ENCODE measurements at regions not wholly inside any gene's neighbourhood (a gene's known extent, or its start where the extent isn't known, plus 50 kb on each side); places are given as distances from the start of the nearest gene placed in this dataset.

- Histone ChIP-seq H3K4me3 (peak overlapping the region; percentile 17), H3K27ac (ENCODE audit: low read depth) (peak overlapping the region; percentile 92), H3K27me3 (ENCODE audit: insufficient read depth) (no peaks in the 10 kb centered on the region), H3K4me2 (peak overlapping the region; percentile 44), H3K79me2 (replicated peaks; ENCODE audit: insufficient read depth) (no peaks in the 10 kb centered on the region), H3K36me3 (ENCODE audit: insufficient read depth) (no peaks in the 10 kb centered on the region), H4K20me1 (replicated peaks; ENCODE audit: insufficient read depth) (no peaks in the 10 kb centered on the region), H2AFZ (no peak overlapping the region), H3K9me2 (ENCODE audit: insufficient read depth) (peaks cover 6% of the 10 kb centered on the region; the same call in 1 of the 2 replicates), H3K4me1 (ENCODE audit: insufficient read depth) (peaks cover 54% of the 10 kb centered on the region), H3F3A (replicated peaks; ENCODE audit: low read depth) (0 out of 2 replicates have a peak, but pooled peaks cover 2% of the 10 kb centered on the region)
- H3K27me3 Mint-ChIP-seq (ENCODE audit: insufficient read depth, low read depth, poor library complexity): peaks cover 2% of the 10 kb centered on the region
- H3K4me1 Mint-ChIP-seq: peaks cover 52% of the 10 kb centered on the region
- TF ChIP-seq ZNF462 (CRISPR knock-in tag; IDR thresholded peaks at IDR 0.05) (no peak), POLR2AphosphoS5 (IDR thresholded peaks at IDR 0.05; ENCODE audit: low read depth) (no peak), JUNB (IDR thresholded peaks at IDR 0.05; ENCODE audit: unreplicated experiment) (no peak), ZNF114 (CRISPR knock-in tag; IDR thresholded peaks at IDR 0.05) (no peak), ETS1 (IDR thresholded peaks at IDR 0.05) (no peak), NANOG (IDR thresholded peaks at IDR 0.05; ENCODE audit: borderline replicate concordance) (no peak), EZH2 (IDR thresholded peaks at IDR 0.05; ENCODE audit: low read depth, unreplicated experiment) (no peak), ZNF331 (CRISPR knock-in tag; IDR thresholded peaks at IDR 0.05; ENCODE audit: low read depth) (no peak), EZH2phosphoT487 (IDR thresholded peaks at IDR 0.05; ENCODE audit: unreplicated experiment) (no peak), CREB1 (CRISPR knock-in tag; IDR thresholded peaks at IDR 0.05; ENCODE audit: low read depth) (no peak), CTCF (conservative IDR thresholded peaks at IDR 0.05; ENCODE audit: low read depth in 2 of 2) (no peak), REST (IDR thresholded peaks at IDR 0.05; ENCODE audit: unreplicated experiment) (no peak), STAT1 (IDR thresholded peaks at IDR 0.05; ENCODE audit: unreplicated experiment) (no peak)
- ATAC-seq: no peak
- DNase-seq (ENCODE audit: low spot score): no peak
- peak overlapping the region; percentile 96 for H3K27ac Mint-ChIP-seq
- H3K9me3 Mint-ChIP-seq: no peaks in the 10 kb centered on the region; the same call in 2 of the 3 replicates
- H3K36me3 Mint-ChIP-seq (ENCODE audit: low read depth): no peaks in the 10 kb centered on the region
- H3K4me3 Mint-ChIP-seq: peak overlapping the region; percentile 36; the same call in 1 of the 3 replicates
These were observed 58.0 kb upstream of the TRHDE start for GRCh38 chr12:72214163-72214562.

Data from GM23338 (cell line).